ENCODE measurements at regions not wholly inside any gene's neighbourhood (a gene's known extent, or its start where the extent isn't known, plus 50 kb on each side); places are given as distances from the start of the nearest gene placed in this dataset.

GRCh38 chr4:97262769-97263168, 880.5 kb downstream of the STPG2 start:
- no peaks in the 10 kb centered on the region for H3K27me3 ChIP-seq (ENCODE audit: control insufficient read depth in 4 of 4, insufficient read depth in 4 of 4, low read length in 3 of 4)
- no peaks in the 10 kb centered on the region for H3K4me1 ChIP-seq (ENCODE audit: control insufficient read depth in 4 of 4, insufficient read depth in 4 of 4, low read length in 3 of 4)
- no peak overlapping the region for H3K27ac ChIP-seq (ENCODE audit: low read depth in 1 of 2, low read length in 2 of 2)
- DNase-seq (ENCODE audit: low spot score), result no peak
- no peaks in the 10 kb centered on the region for H3K36me3 ChIP-seq (ENCODE audit: control insufficient read depth in 4 of 4, insufficient read depth in 3 of 4, low read depth in 1 of 4, low read length in 3 of 4)
- no peak overlapping the region for H3K4me3 ChIP-seq (ENCODE audit: low read depth in 1 of 3, low read length in 3 of 3)
- WGBS, result 83% methylated on average over 6 of the region's 6 CpGs
- no peak overlapping the region for H3K9ac ChIP-seq (ENCODE audit: low read depth in 1 of 2, low read length in 2 of 2)
- TF ChIP-seq RXRA (IDR thresholded peaks at IDR 0.05), result no peak
- no peak for TF ChIP-seq TAF1 (conservative IDR thresholded peaks at IDR 0.05)
- TF ChIP-seq YY1 (IDR thresholded peaks at IDR 0.05), result no peak
- TF ChIP-seq JUND (IDR thresholded peaks at IDR 0.05), result no peak
- no peak for TF ChIP-seq MAX (IDR thresholded peaks at IDR 0.05)
- no peak for TF ChIP-seq FOXA1 (IDR thresholded peaks at IDR 0.05)
- no peak for TF ChIP-seq EGR1 (IDR thresholded peaks at IDR 0.05; ENCODE audit: low read depth in 2 of 2)
- TF ChIP-seq CTCF (IDR thresholded peaks at IDR 0.05; ENCODE audit: low read depth, low read length, missing input control), result no peak
- no peak for TF ChIP-seq ATF3 (IDR thresholded peaks at IDR 0.05)
- no peak for TF ChIP-seq NR2F2 (IDR thresholded peaks at IDR 0.05)
- TF ChIP-seq HNF4G (IDR thresholded peaks at IDR 0.05), result no peak
- no peaks in the 10 kb centered on the region for H3K9me3 ChIP-seq (ENCODE audit: control insufficient read depth in 4 of 4, low read length in 3 of 4)

- Histone ChIP-seq H3K9ac (ENCODE audit: low read depth in 1 of 2, low read length in 2 of 2) (no peak overlapping the region), H3K9me3 (ENCODE audit: control insufficient read depth in 4 of 4, low read length in 3 of 4) (no peaks in the 10 kb centered on the region), H3K4me1 (ENCODE audit: control insufficient read depth in 4 of 4, insufficient read depth in 4 of 4, low read length in 3 of 4) (no peaks in the 10 kb centered on the region), H3K36me3 (ENCODE audit: control insufficient read depth in 4 of 4, insufficient read depth in 3 of 4, low read depth in 1 of 4, low read length in 3 of 4) (no peaks in the 10 kb centered on the region), H3K4me3 (ENCODE audit: low read depth in 1 of 3, low read length in 3 of 3) (no peak overlapping the region), H3K27me3 (ENCODE audit: control insufficient read depth in 4 of 4, insufficient read depth in 4 of 4, low read length in 3 of 4) (no peaks in the 10 kb centered on the region), H3K27ac (ENCODE audit: low read depth in 1 of 2, low read length in 2 of 2) (no peak overlapping the region)
- WGBS, result 84% methylated on average over 2 of the region's 2 CpGs
- TF ChIP-seq SP1 (IDR thresholded peaks at IDR 0.05) (no peak), RXRA (IDR thresholded peaks at IDR 0.05) (no peak), FOXA1 (IDR thresholded peaks at IDR 0.05) (no peak), MAX (IDR thresholded peaks at IDR 0.05) (no peak), HNF4G (IDR thresholded peaks at IDR 0.05) (no peak), JUND (IDR thresholded peaks at IDR 0.05) (no peak), HNF4A (conservative IDR thresholded peaks at IDR 0.05) (no peak), ZBTB33 (IDR thresholded peaks at IDR 0.05) (no peak), RAD21 (IDR thresholded peaks at IDR 0.05) (no peak), TAF1 (conservative IDR thresholded peaks at IDR 0.05) (no peak), NR2F2 (IDR thresholded peaks at IDR 0.05) (no peak), REST (IDR thresholded peaks at IDR 0.05) (no peak), EGR1 (IDR thresholded peaks at IDR 0.05; ENCODE audit: low read depth in 2 of 2) (no peak), FOXA2 (IDR thresholded peaks at IDR 0.05) (no peak), ATF3 (IDR thresholded peaks at IDR 0.05) (no peak), CTCF (IDR thresholded peaks at IDR 0.05; ENCODE audit: low read depth, low read length, missing input control) (no peak), YY1 (IDR thresholded peaks at IDR 0.05) (no peak), GABPA (IDR thresholded peaks at IDR 0.05 in 1 of 2, conservative IDR thresholded peaks at IDR 0.05 in 1 of 2) (no peak)
- no peak for DNase-seq (ENCODE audit: low spot score)
Measured at GRCh38 chr4:97270051-97270450, 873.2 kb downstream of the STPG2 start.

Measured in liver (tissue), 8 donors.